Caco-2 (cell line): ENCODE measurements at regions not wholly inside any gene's neighbourhood (a gene's known extent, or its start where the extent isn't known, plus 50 kb on each side); places are given as distances from the start of the nearest gene placed in this dataset.

Source experiments
- BruUV-seq: library from RNA; stranded (reverse); fragments of 400-500 nt; replicated peaks from 2 replicates; lab custom pipeline; 2021; lab: Mats Ljungman, UMichigan
- CTCF ChIA-PET: fragments of 300-600 bp; sonication (Branson Sonifier 250); formaldehyde crosslinking; loops from one replicate; lab custom pipeline; 2022; ENCODE audit warnings: antibody characterized with exemption; lab: Charles Lee
- POLR2A ChIA-PET: fragments of 300-600 bp; sonication (Branson Sonifier 250); formaldehyde crosslinking; loops from one replicate; lab custom pipeline; 2022; ENCODE audit warnings: antibody characterized with exemption; lab: Charles Lee
- DNase-seq, 2 experiments: peaks; one replicate each; pipeline versions ENCODE4 v3.0.0 to v3.0.0-alpha.2; 2020 to 2022
- H3K27me3 ChIP-seq: replicated peaks from 2 replicates; pipeline ENCODE4 v1.6.0; 2011; ENCODE audit warnings: low read length; ENCODE audit not compliant: control insufficient read depth, insufficient read depth
- H3K36me3 ChIP-seq: 2 replicates; pipeline ENCODE4 v1.5.1; 2011; ENCODE audit warnings: low read length; ENCODE audit not compliant: control insufficient read depth, insufficient read depth
- H3K4me1 ChIP-seq: fragments of 250-450 bp; sonication (Bioruptor Pico); 2 replicates; pipeline ENCODE4 v1.5.1; 2020; ENCODE audit warnings: mild to moderate bottlenecking
- H3K4me3 ChIP-seq: 2 replicates; pipeline ENCODE4 v1.5.1; 2011; ENCODE audit warnings: low read depth, mild to moderate bottlenecking, control low read depth, low read length
- H3K9me3 ChIP-seq: fragments of 250-450 bp; sonication (Bioruptor Pico); 2 replicates; pipeline ENCODE4 v1.5.1; 2020; ENCODE audit warnings: mild to moderate bottlenecking, moderate library complexity
- H3K27ac Mint-ChIP-seq: one replicate; pipeline ENCODE4 v1.8.0; 2022; ENCODE audit warnings: mixed read lengths; ENCODE audit not compliant: unreplicated experiment
- H3K27me3 Mint-ChIP-seq: one replicate; pipeline ENCODE4 v1.8.0; 2022; ENCODE audit warnings: mixed read lengths; ENCODE audit not compliant: insufficient read depth, unreplicated experiment
- H3K36me3 Mint-ChIP-seq: one replicate; pipeline ENCODE4 v1.8.0; 2022; ENCODE audit warnings: mild to moderate bottlenecking, mixed read lengths; ENCODE audit not compliant: insufficient read depth, unreplicated experiment
- H3K4me1 Mint-ChIP-seq: one replicate; pipeline ENCODE4 v1.8.0; 2022; ENCODE audit warnings: low read depth, mixed read lengths; ENCODE audit not compliant: unreplicated experiment
- H3K4me3 Mint-ChIP-seq: one replicate; pipeline ENCODE4 v1.8.0; 2022; ENCODE audit warnings: mild to moderate bottlenecking, moderate library complexity, mixed read lengths; ENCODE audit not compliant: unreplicated experiment
- H3K9me3 Mint-ChIP-seq: one replicate; pipeline ENCODE4 v1.8.0; 2022; ENCODE audit warnings: mixed read lengths; ENCODE audit not compliant: unreplicated experiment
- CTCF ChIP-seq, 2 experiments: fragments of 200-600 bp in 1 of 2; IDR thresholded peaks; 1 replicate in 1 of 2; 2 replicates in 1 of 2; pipeline versions ENCODE4 v1.5.1 to v1.8.0; 2011 to 2022; ENCODE audit warnings: antibody characterized with exemption in 1 of 2, control low read depth in 1 of 2, inconsistent platforms in 1 of 2, low read depth in 1 of 2, low read length in 1 of 2, mild to moderate bottlenecking in 1 of 2, moderate library complexity in 1 of 2; ENCODE audit not compliant: insufficient read depth in 1 of 2, severe bottlenecking in 1 of 2, unreplicated experiment in 1 of 2
- intact Hi-C: fragments of 100-400 bp; cut with micrococcal nuclease; formaldehyde crosslinking; loops from one replicate; pipeline ENCODE4 v1.10.0; 2022; ENCODE audit not compliant: unreplicated experiment

- no peak overlapping the region for H3K27ac Mint-ChIP-seq
- no peak overlapping the region for H3K4me3 ChIP-seq
- POLR2A ChIA-PET, result no interaction called here
- H3K27me3 ChIP-seq, result no peaks in the 10 kb centered on the region
- no peak overlapping the region for H3K4me3 Mint-ChIP-seq
- no peaks in the 10 kb centered on the region for H3K27me3 Mint-ChIP-seq
- no peaks in the 10 kb centered on the region for H3K4me1 Mint-ChIP-seq
- no TSS peak for BruUV-seq
- DNase-seq, result no peak
- H3K36me3 Mint-ChIP-seq, result no peaks in the 10 kb centered on the region
- H3K36me3 ChIP-seq, result no peaks in the 10 kb centered on the region
- H3K9me3 ChIP-seq, result no peaks in the 10 kb centered on the region
- CTCF ChIA-PET, result no interaction called here
- intact Hi-C loops, result no loop called here
- no peaks in the 10 kb centered on the region for H3K4me1 ChIP-seq
- no peak for TF ChIP-seq CTCF (IDR thresholded peaks at IDR 0.05; ENCODE audit: insufficient read depth in 1 of 2, low read depth in 1 of 2, low read length in 1 of 2, severe bottlenecking in 1 of 2, unreplicated experiment in 1 of 2)
- no peaks in the 10 kb centered on the region for H3K9me3 Mint-ChIP-seq
Observed at GRCh38 chr1:98482611-98483010, 178.9 kb upstream of the SNX7 start.

GRCh38 chr1:98480271-98480670, 181.2 kb upstream of the SNX7 start:
- no peaks in the 10 kb centered on the region for H3K27me3 ChIP-seq
- ChIA-PET CTCF (no interaction called here), POLR2A (no interaction called here)
- intact Hi-C loops, result no loop called here
- H3K4me1 ChIP-seq, result no peaks in the 10 kb centered on the region
- no TSS peak for BruUV-seq
- Mint-ChIP-seq H3K27ac (no peak overlapping the region), H3K36me3 (no peaks in the 10 kb centered on the region), H3K9me3 (no peaks in the 10 kb centered on the region), H3K27me3 (no peaks in the 10 kb centered on the region), H3K4me1 (no peaks in the 10 kb centered on the region), H3K4me3 (no peak overlapping the region)
- H3K9me3 ChIP-seq, result no peaks in the 10 kb centered on the region
- DNase-seq, result no peak
- TF ChIP-seq CTCF (IDR thresholded peaks at IDR 0.05; ENCODE audit: insufficient read depth in 1 of 2, low read depth in 1 of 2, low read length in 1 of 2, severe bottlenecking in 1 of 2, unreplicated experiment in 1 of 2), result no peak
- H3K36me3 ChIP-seq, result no peaks in the 10 kb centered on the region
- H3K4me3 ChIP-seq, result no peak overlapping the region

- Mint-ChIP-seq H3K27me3 (no peaks in the 10 kb centered on the region), H3K4me1 (no peaks in the 10 kb centered on the region), H3K36me3 (no peaks in the 10 kb centered on the region), H3K27ac (no peak overlapping the region), H3K9me3 (no peaks in the 10 kb centered on the region), H3K4me3 (no peak overlapping the region)
- intact Hi-C loops, result no loop called here
- Histone ChIP-seq H3K4me1 (no peaks in the 10 kb centered on the region), H3K9me3 (no peaks in the 10 kb centered on the region), H3K36me3 (no peaks in the 10 kb centered on the region), H3K27me3 (no peaks in the 10 kb centered on the region), H3K4me3 (no peak overlapping the region)
- POLR2A ChIA-PET, result no interaction called here
- BruUV-seq, result no TSS peak
- CTCF ChIA-PET, result no interaction called here
- no peak for DNase-seq
- no peak for TF ChIP-seq CTCF (IDR thresholded peaks at IDR 0.05; ENCODE audit: insufficient read depth in 1 of 2, low read depth in 1 of 2, low read length in 1 of 2, severe bottlenecking in 1 of 2, unreplicated experiment in 1 of 2)
Observed at GRCh38 chr1:98478121-98478520, 183.4 kb upstream of the SNX7 start.
